ENCODE measurements at regions not wholly inside any gene's neighbourhood (a gene's known extent, or its start where the extent isn't known, plus 50 kb on each side); places are given as distances from the start of the nearest gene placed in this dataset.
"Not testable (repeated sequence)": the region's sequence is repeated elsewhere in the genome, so short reads cannot be mapped to it uniquely, and the experiment has no call there.

GRCh38 chr4:151584101-151584500, 175.1 kb downstream of the FHIP1A start:
- Histone ChIP-seq H3K4me3 (ENCODE audit: low read length) (no peak overlapping the region), H3K9ac (ENCODE audit: low read depth, low read length) (no peak overlapping the region), H3K27me3 (ENCODE audit: insufficient read depth, low read length) (no peaks in the 10 kb centered on the region), H3K4me1 (ENCODE audit: insufficient read depth, low read length) (no peaks in the 10 kb centered on the region), H3K36me3 (ENCODE audit: insufficient read depth, low read depth, low read length) (no peaks in the 10 kb centered on the region), H3K9me3 (ENCODE audit: insufficient read depth, low read depth, low read length) (no peaks in the 10 kb centered on the region), H3K27ac (ENCODE audit: low read length) (no peak overlapping the region)

- not testable (repeated sequence) for H3K4me1 ChIP-seq (ENCODE audit: insufficient read depth, low read length); H3K9ac ChIP-seq (ENCODE audit: low read depth, low read length); H3K4me3 ChIP-seq (ENCODE audit: low read length); H3K27me3 ChIP-seq (ENCODE audit: insufficient read depth, low read length); H3K27ac ChIP-seq (ENCODE audit: low read length); H3K9me3 ChIP-seq (ENCODE audit: insufficient read depth, low read depth, low read length); H3K36me3 ChIP-seq (ENCODE audit: insufficient read depth, low read depth, low read length)
Observed at GRCh38 chr4:151595629-151596028, 165.2 kb downstream of the GATB start.

- H3K4me3 ChIP-seq (ENCODE audit: low read length); H3K27ac ChIP-seq (ENCODE audit: low read length); H3K36me3 ChIP-seq (ENCODE audit: insufficient read depth, low read depth, low read length); H3K27me3 ChIP-seq (ENCODE audit: insufficient read depth, low read length); H3K4me1 ChIP-seq (ENCODE audit: insufficient read depth, low read length); H3K9ac ChIP-seq (ENCODE audit: low read depth, low read length); H3K9me3 ChIP-seq (ENCODE audit: insufficient read depth, low read depth, low read length): not testable (repeated sequence)
Observed at GRCh38 chr4:151597691-151598090, 163.1 kb downstream of the GATB start.

- Histone ChIP-seq H3K27me3 (ENCODE audit: insufficient read depth, low read length) (no peaks in the 10 kb centered on the region), H3K36me3 (ENCODE audit: insufficient read depth, low read depth, low read length) (no peaks in the 10 kb centered on the region), H3K4me3 (ENCODE audit: low read length) (no peak overlapping the region), H3K9ac (ENCODE audit: low read depth, low read length) (no peak overlapping the region), H3K4me1 (ENCODE audit: insufficient read depth, low read length) (no peaks in the 10 kb centered on the region), H3K27ac (ENCODE audit: low read length) (no peak overlapping the region), H3K9me3 (ENCODE audit: insufficient read depth, low read depth, low read length) (no peaks in the 10 kb centered on the region)
Observed at GRCh38 chr4:151599863-151600262, 160.9 kb downstream of the GATB start.

- no peaks in the 10 kb centered on the region for H3K9me3 ChIP-seq (ENCODE audit: insufficient read depth, low read depth, low read length)
- H3K36me3 ChIP-seq (ENCODE audit: insufficient read depth, low read depth, low read length): no peaks in the 10 kb centered on the region
- no peak overlapping the region for H3K27ac ChIP-seq (ENCODE audit: low read length)
- H3K27me3 ChIP-seq (ENCODE audit: insufficient read depth, low read length): no peaks in the 10 kb centered on the region
- H3K4me1 ChIP-seq (ENCODE audit: insufficient read depth, low read length): no peaks in the 10 kb centered on the region; the same call in 1 of the 2 replicates
- H3K9ac ChIP-seq (ENCODE audit: low read depth, low read length): no peak overlapping the region
- H3K4me3 ChIP-seq (ENCODE audit: low read length): no peak overlapping the region
Observed at GRCh38 chr4:151600432-151600831, 160.4 kb downstream of the GATB start.

- Histone ChIP-seq H3K9ac (ENCODE audit: low read depth, low read length) (no peak overlapping the region), H3K27ac (ENCODE audit: low read length) (no peak overlapping the region), H3K27me3 (ENCODE audit: insufficient read depth, low read length) (no peaks in the 10 kb centered on the region), H3K4me1 (ENCODE audit: insufficient read depth, low read length) (no peaks in the 10 kb centered on the region; the same call in 1 of the 2 replicates), H3K9me3 (ENCODE audit: insufficient read depth, low read depth, low read length) (no peaks in the 10 kb centered on the region), H3K4me3 (ENCODE audit: low read length) (no peak overlapping the region), H3K36me3 (ENCODE audit: insufficient read depth, low read depth, low read length) (no peaks in the 10 kb centered on the region)
Observed at GRCh38 chr4:151603377-151603776, 157.4 kb downstream of the GATB start.

GRCh38 chr4:151604238-151604637, 156.6 kb downstream of the GATB start:
- H3K4me3 ChIP-seq (ENCODE audit: low read length): no peak overlapping the region
- no peak overlapping the region for H3K27ac ChIP-seq (ENCODE audit: low read length)
- H3K4me1 ChIP-seq (ENCODE audit: insufficient read depth, low read length): no peaks in the 10 kb centered on the region; the same call in 1 of the 2 replicates
- no peak overlapping the region for H3K9ac ChIP-seq (ENCODE audit: low read depth, low read length)
- H3K9me3 ChIP-seq (ENCODE audit: insufficient read depth, low read depth, low read length): no peaks in the 10 kb centered on the region
- no peaks in the 10 kb centered on the region for H3K36me3 ChIP-seq (ENCODE audit: insufficient read depth, low read depth, low read length)
- H3K27me3 ChIP-seq (ENCODE audit: insufficient read depth, low read length): no peaks in the 10 kb centered on the region

- H3K4me3 ChIP-seq (ENCODE audit: low read length): no peak overlapping the region
- H3K9me3 ChIP-seq (ENCODE audit: insufficient read depth, low read depth, low read length): no peaks in the 10 kb centered on the region
- no peaks in the 10 kb centered on the region for H3K27me3 ChIP-seq (ENCODE audit: insufficient read depth, low read length)
- no peak overlapping the region for H3K9ac ChIP-seq (ENCODE audit: low read depth, low read length)
- no peaks in the 10 kb centered on the region; the same call in 1 of the 2 replicates for H3K4me1 ChIP-seq (ENCODE audit: insufficient read depth, low read length)
- H3K27ac ChIP-seq (ENCODE audit: low read length): no peak overlapping the region
- H3K36me3 ChIP-seq (ENCODE audit: insufficient read depth, low read depth, low read length): no peaks in the 10 kb centered on the region
Observed at GRCh38 chr4:151605215-151605614, 155.6 kb downstream of the GATB start.

- Histone ChIP-seq H3K9ac (ENCODE audit: low read depth, low read length) (no peak overlapping the region), H3K4me3 (ENCODE audit: low read length) (no peak overlapping the region)
Observed at GRCh38 chr4:151606061-151606460, 154.7 kb downstream of the GATB start.

GRCh38 chr4:151610229-151610628, 150.6 kb downstream of the GATB start:
- no peak overlapping the region for H3K4me3 ChIP-seq (ENCODE audit: low read length)
- no peaks in the 10 kb centered on the region for H3K27me3 ChIP-seq (ENCODE audit: insufficient read depth, low read length)
- H3K4me1 ChIP-seq (ENCODE audit: insufficient read depth, low read length): no peaks in the 10 kb centered on the region; the same call in 1 of the 2 replicates
- no peak overlapping the region for H3K27ac ChIP-seq (ENCODE audit: low read length)
- no peak overlapping the region for H3K9ac ChIP-seq (ENCODE audit: low read depth, low read length)
- no peaks in the 10 kb centered on the region for H3K9me3 ChIP-seq (ENCODE audit: insufficient read depth, low read depth, low read length)
- H3K36me3 ChIP-seq (ENCODE audit: insufficient read depth, low read depth, low read length): no peaks in the 10 kb centered on the region

More at GRCh38 chr4:151606061-151606460, 154.7 kb downstream of the GATB start:
- no peaks in the 10 kb centered on the region for H3K36me3 ChIP-seq (ENCODE audit: insufficient read depth, low read depth, low read length)
- no peak overlapping the region for H3K27ac ChIP-seq (ENCODE audit: low read length)
- no peaks in the 10 kb centered on the region for H3K27me3 ChIP-seq (ENCODE audit: insufficient read depth, low read length)
- no peaks in the 10 kb centered on the region; the same call in 1 of the 2 replicates for H3K4me1 ChIP-seq (ENCODE audit: insufficient read depth, low read length)
- H3K9me3 ChIP-seq (ENCODE audit: insufficient read depth, low read depth, low read length): no peaks in the 10 kb centered on the region

GRCh38 chr4:151611960-151612359, 148.8 kb downstream of the GATB start:
- no peak overlapping the region for H3K9ac ChIP-seq (ENCODE audit: low read depth, low read length)
- no peaks in the 10 kb centered on the region for H3K9me3 ChIP-seq (ENCODE audit: insufficient read depth, low read depth, low read length)
- no peaks in the 10 kb centered on the region for H3K27me3 ChIP-seq (ENCODE audit: insufficient read depth, low read length)
- no peaks in the 10 kb centered on the region for H3K36me3 ChIP-seq (ENCODE audit: insufficient read depth, low read depth, low read length)
- no peaks in the 10 kb centered on the region for H3K4me1 ChIP-seq (ENCODE audit: insufficient read depth, low read length)
- no peak overlapping the region for H3K4me3 ChIP-seq (ENCODE audit: low read length)
- H3K27ac ChIP-seq (ENCODE audit: low read length): no peak overlapping the region

GRCh38 chr4:151613290-151613689, 147.5 kb downstream of the GATB start:
- no peaks in the 10 kb centered on the region for H3K27me3 ChIP-seq (ENCODE audit: insufficient read depth, low read length)
- no peak overlapping the region for H3K9ac ChIP-seq (ENCODE audit: low read depth, low read length)
- H3K4me3 ChIP-seq (ENCODE audit: low read length): no peak overlapping the region
- no peaks in the 10 kb centered on the region for H3K4me1 ChIP-seq (ENCODE audit: insufficient read depth, low read length)
- H3K36me3 ChIP-seq (ENCODE audit: insufficient read depth, low read depth, low read length): no peaks in the 10 kb centered on the region
- H3K27ac ChIP-seq (ENCODE audit: low read length): no peak overlapping the region
- H3K9me3 ChIP-seq (ENCODE audit: insufficient read depth, low read depth, low read length): no peaks in the 10 kb centered on the region

- H3K4me1 ChIP-seq (ENCODE audit: insufficient read depth, low read length): no peaks in the 10 kb centered on the region; the same call in 1 of the 2 replicates
- H3K27me3 ChIP-seq (ENCODE audit: insufficient read depth, low read length): no peaks in the 10 kb centered on the region
- H3K27ac ChIP-seq (ENCODE audit: low read length): no peak overlapping the region
- no peak overlapping the region for H3K4me3 ChIP-seq (ENCODE audit: low read length)
- no peak overlapping the region for H3K9ac ChIP-seq (ENCODE audit: low read depth, low read length)
- no peaks in the 10 kb centered on the region for H3K36me3 ChIP-seq (ENCODE audit: insufficient read depth, low read depth, low read length)
- H3K9me3 ChIP-seq (ENCODE audit: insufficient read depth, low read depth, low read length): no peaks in the 10 kb centered on the region
Observed at GRCh38 chr4:151614561-151614960, 146.2 kb downstream of the GATB start.

Measured in iPS-20b (cell line).